Calu3 (cell line): ENCODE measurements at regions not wholly inside any gene's neighbourhood (a gene's known extent, or its start where the extent isn't known, plus 50 kb on each side); places are given as distances from the start of the nearest gene placed in this dataset.

Experiments
- BruUV-seq: library from RNA; stranded (reverse); fragments of 400-500 nt; replicated peaks from 2 replicates; lab custom pipeline; 2021; lab: Mats Ljungman, UMichigan
- CTCF ChIA-PET: fragments of 300-600 bp; sonication (Branson Sonifier 250); formaldehyde crosslinking; loops from one replicate; lab custom pipeline; 2022; ENCODE audit warnings: antibody characterized with exemption; lab: Charles Lee
- DNase-seq: peaks from one replicate; pipeline ENCODE4 v3.0.0; 2022
- H3K27ac Mint-ChIP-seq: one replicate; pipeline ENCODE4 v1.8.0; 2022; ENCODE audit warnings: mixed read lengths; ENCODE audit not compliant: unreplicated experiment
- H3K27me3 Mint-ChIP-seq: one replicate; pipeline ENCODE4 v1.8.0; 2022; ENCODE audit warnings: mixed read lengths; ENCODE audit not compliant: unreplicated experiment
- H3K36me3 Mint-ChIP-seq: one replicate; pipeline ENCODE4 v1.8.0; 2022; ENCODE audit warnings: mild to moderate bottlenecking, moderate library complexity, mixed read lengths; ENCODE audit not compliant: insufficient read depth, unreplicated experiment
- H3K4me1 Mint-ChIP-seq: one replicate; pipeline ENCODE4 v1.8.0; 2022; ENCODE audit warnings: mild to moderate bottlenecking, low read depth, mixed read lengths; ENCODE audit not compliant: unreplicated experiment
- H3K4me3 Mint-ChIP-seq: one replicate; pipeline ENCODE4 v1.8.0; 2022; ENCODE audit warnings: mild to moderate bottlenecking, low read depth, moderate library complexity, mixed read lengths; ENCODE audit not compliant: unreplicated experiment
- H3K9me3 Mint-ChIP-seq: one replicate; pipeline ENCODE4 v1.8.0; 2022; ENCODE audit warnings: low read depth, mixed read lengths; ENCODE audit not compliant: unreplicated experiment
- CTCF ChIP-seq: fragments of 200-600 bp; IDR thresholded peaks from one replicate; pipeline ENCODE4 v1.8.0; 2022; ENCODE audit warnings: antibody characterized with exemption; ENCODE audit not compliant: unreplicated experiment
- intact Hi-C: fragments of 100-400 bp; cut with micrococcal nuclease; formaldehyde crosslinking; loops from one replicate; pipeline ENCODE4 v1.10.0; 2022; ENCODE audit not compliant: unreplicated experiment

GRCh38 chr5:126693806-126694205, 83.1 kb upstream of the LMNB1 start:
- no TSS peak for BruUV-seq
- Mint-ChIP-seq H3K27me3 (no peaks in the 10 kb centered on the region), H3K9me3 (no peaks in the 10 kb centered on the region), H3K36me3 (no peaks in the 10 kb centered on the region), H3K27ac (no peak overlapping the region), H3K4me3 (no peak overlapping the region), H3K4me1 (peaks cover 8% of the 10 kb centered on the region)
- CTCF ChIA-PET, result no interaction called here
- intact Hi-C loops, result no loop called here
- TF ChIP-seq CTCF, result no peak
- no peak for DNase-seq

DNA sequence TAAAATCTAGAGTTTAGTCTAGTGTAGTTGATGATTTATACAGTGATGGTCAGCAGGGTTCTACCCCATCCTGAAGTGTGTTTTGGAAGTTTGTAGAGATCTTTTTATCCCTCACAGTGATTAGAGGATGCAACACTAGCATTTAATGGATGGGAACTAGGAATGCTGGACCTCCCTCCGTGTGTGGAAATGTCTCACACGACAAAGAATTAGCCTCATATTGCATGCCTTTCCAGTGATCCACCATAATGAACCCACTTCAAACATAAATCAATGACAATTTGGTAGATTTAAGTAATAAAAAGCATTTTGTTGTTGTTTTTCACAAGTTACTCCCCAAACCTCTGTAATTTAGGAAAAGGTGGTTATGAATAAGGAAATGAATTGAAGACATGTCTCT, 82.5 kb upstream of the LMNB1 start:
- no peak overlapping the region for H3K4me3 Mint-ChIP-seq
- intact Hi-C loops, result no loop called here

DNA sequence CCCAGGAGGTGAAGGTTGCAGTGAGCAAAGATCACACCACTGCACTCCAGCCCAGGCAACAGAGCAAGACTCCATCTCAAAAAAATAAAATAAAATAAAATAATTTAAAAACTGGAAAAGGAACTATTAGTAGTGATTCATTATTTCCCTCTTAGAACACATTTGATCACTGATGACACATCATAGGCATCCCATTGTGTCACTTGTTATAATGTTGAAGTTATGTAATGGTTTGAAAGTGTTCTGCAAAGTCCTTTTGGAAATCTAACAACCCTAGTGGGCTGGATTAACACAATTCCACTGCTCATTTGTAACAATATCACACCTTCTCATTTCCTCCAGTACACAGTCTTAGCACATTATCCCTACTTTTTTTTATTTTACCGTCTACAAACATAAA, 81.8 kb upstream of the LMNB1 start:
- DNase-seq, result no peak
- intact Hi-C loops, result no loop called here
- H3K36me3 Mint-ChIP-seq, result no peaks in the 10 kb centered on the region
- CTCF ChIA-PET, result no interaction called here
- H3K4me1 Mint-ChIP-seq, result peaks cover 8% of the 10 kb centered on the region
- no TSS peak for BruUV-seq
- no peaks in the 10 kb centered on the region for H3K27me3 Mint-ChIP-seq
- no peak overlapping the region for H3K4me3 Mint-ChIP-seq
- TF ChIP-seq CTCF, result no peak
- no peak overlapping the region for H3K27ac Mint-ChIP-seq
- no peaks in the 10 kb centered on the region for H3K9me3 Mint-ChIP-seq

More for the DNA sequence above, 82.5 kb upstream of the LMNB1 start:
- no peak for DNase-seq
- no peak for TF ChIP-seq CTCF
- Mint-ChIP-seq H3K9me3 (no peaks in the 10 kb centered on the region), H3K27me3 (no peaks in the 10 kb centered on the region), H3K4me1 (peaks cover 8% of the 10 kb centered on the region), H3K27ac (no peak overlapping the region), H3K36me3 (no peaks in the 10 kb centered on the region)
- no TSS peak for BruUV-seq
- CTCF ChIA-PET, result no interaction called here

DNA sequence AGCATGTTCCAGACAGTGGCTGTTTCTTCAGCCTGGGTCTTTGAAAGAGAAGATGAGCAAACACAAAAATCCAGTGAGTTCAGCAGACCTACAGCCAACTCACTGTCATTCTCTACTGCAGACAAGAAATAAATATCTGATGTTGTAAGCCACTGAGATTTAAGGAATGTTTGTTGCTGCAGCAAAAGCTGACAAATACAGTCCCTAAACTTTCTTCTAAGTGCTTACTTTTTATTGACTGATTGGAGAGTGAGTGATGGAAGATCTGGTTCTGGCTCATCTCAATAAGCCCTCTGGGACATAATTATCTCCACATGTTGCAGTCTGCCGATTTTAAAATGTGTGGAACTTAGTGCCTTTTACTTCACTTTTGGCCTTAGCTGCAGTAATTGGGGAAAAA, 69.9 kb upstream of the LMNB1 start:
- CTCF ChIA-PET, result no interaction called here
- H3K27ac Mint-ChIP-seq, result no peak overlapping the region

More for the DNA sequence above, 69.9 kb upstream of the LMNB1 start:
- no peaks in the 10 kb centered on the region for H3K4me1 Mint-ChIP-seq
- intact Hi-C loops, result no loop called here
- no peak for TF ChIP-seq CTCF
- BruUV-seq, result no TSS peak
- H3K36me3 Mint-ChIP-seq, result no peaks in the 10 kb centered on the region
- no peak for DNase-seq
- no peak overlapping the region for H3K4me3 Mint-ChIP-seq
- H3K9me3 Mint-ChIP-seq, result peaks cover 4% of the 10 kb centered on the region
- H3K27me3 Mint-ChIP-seq, result no peaks in the 10 kb centered on the region
